OCI-LY7 (cell line): ENCODE measurements at regions not wholly inside any gene's neighbourhood (a gene's known extent, or its start where the extent isn't known, plus 50 kb on each side); places are given as distances from the start of the nearest gene placed in this dataset.

Experiments
- BruUV-seq: library from RNA; stranded (reverse); fragments of 400-500 nt; replicated peaks from 2 replicates; lab custom pipeline; 2021; lab: Mats Ljungman, UMichigan
- CTCF ChIA-PET: fragments of 300-600 bp; sonication (Branson Sonifier 250); formaldehyde crosslinking; loops from one replicate; lab custom pipeline; 2022; ENCODE audit warnings: antibody characterized with exemption; ENCODE audit not compliant: unreplicated experiment; lab: Charles Lee
- POLR2A ChIA-PET: fragments of 300-600 bp; sonication (Branson Sonifier 250); formaldehyde crosslinking; loops from one replicate; lab custom pipeline; 2022; ENCODE audit warnings: antibody characterized with exemption; lab: Charles Lee
- DNase-seq: peaks from one replicate; pipeline ENCODE4 v3.0.0-alpha.2; 2015; ENCODE audit warnings: low spot score
- H2AFZ ChIP-seq: fragments of 200-600 bp; sonication (generic), shearing (Covaris generic); 2 replicates; pipeline ENCODE4 v1.6.1; 2014; ENCODE audit warnings: mild to moderate bottlenecking, antibody characterized with exemption, low read length, moderate library complexity
- H3K27ac ChIP-seq: fragments of 200-600 bp; sonication (generic); 2 replicates; pipeline ENCODE4 v1.5.1; 2014; ENCODE audit warnings: mixed run types, low read depth, mild to moderate bottlenecking, moderate library complexity, low read length, inconsistent platforms; ENCODE audit not compliant: poor library complexity, severe bottlenecking
- H3K36me3 ChIP-seq: fragments of 200-600 bp; sonication (generic); 2 replicates; pipeline ENCODE4 v1.6.1; 2014; ENCODE audit warnings: mild to moderate bottlenecking, antibody characterized with exemption, low read length, moderate library complexity, mixed read lengths; ENCODE audit not compliant: insufficient read depth
- H3K4me1 ChIP-seq: fragments of 200-600 bp; sonication (generic); 2 replicates; pipeline ENCODE4 v1.5.1; 2014; ENCODE audit warnings: mild to moderate bottlenecking, low read length; ENCODE audit not compliant: insufficient read depth, poor library complexity, severe bottlenecking
- H3K4me2 ChIP-seq: fragments of 200-600 bp; sonication (generic); 2 replicates; pipeline ENCODE4 v1.6.1; 2014; ENCODE audit warnings: mild to moderate bottlenecking, low read length
- H3K4me3 ChIP-seq: fragments of 200-600 bp; sonication (generic); 2 replicates; pipeline ENCODE4 v1.5.1; 2014; ENCODE audit warnings: mild to moderate bottlenecking, low read depth, low read length; ENCODE audit not compliant: poor library complexity, severe bottlenecking
- H3K79me2 ChIP-seq: fragments of 200-600 bp; sonication (generic); 2 replicates; pipeline ENCODE4 v1.6.1; 2016; ENCODE audit warnings: low read depth, mild to moderate bottlenecking, low read length, moderate library complexity, mixed read lengths; ENCODE audit not compliant: insufficient read depth
- H3K9me2 ChIP-seq: fragments of 200-600 bp; sonication (generic); 2 replicates; pipeline ENCODE4 v1.6.1; 2016; ENCODE audit warnings: mild to moderate bottlenecking, low read length, mixed read lengths; ENCODE audit not compliant: insufficient read depth
- H3K9me3 ChIP-seq: fragments of 200-600 bp; sonication (generic); 2 replicates; pipeline ENCODE4 v1.6.1; 2014; ENCODE audit warnings: mild to moderate bottlenecking, mixed run types, low read length, mixed read lengths
- H4K20me1 ChIP-seq: fragments of 200-600 bp; sonication (generic); 2 replicates; pipeline ENCODE4 v1.6.1; 2014; ENCODE audit warnings: mild to moderate bottlenecking, antibody characterized with exemption, low read length, moderate library complexity, mixed read lengths; ENCODE audit not compliant: insufficient read depth
- CTCF ChIP-seq: fragments of 200-600 bp; sonication (generic); conservative IDR thresholded peaks from 2 replicates; pipeline ENCODE4 v1.5.1; 2014; ENCODE audit warnings: mild to moderate bottlenecking, antibody characterized with exemption, low read length, moderate library complexity, mixed read lengths
- EZH2phosphoT487 ChIP-seq: fragments of 200-600 bp; sonication (generic); IDR thresholded peaks from 2 replicates; pipeline ENCODE4 v1.6.1; 2018; ENCODE audit warnings: low read depth, borderline replicate concordance, mild to moderate bottlenecking, mixed run types, antibody characterized with exemption, low read length, moderate library complexity, mixed read lengths
- intact Hi-C: fragments of 100-400 bp; cut with micrococcal nuclease; formaldehyde crosslinking; loops from one replicate; pipeline ENCODE4 v1.10.0; 2022; ENCODE audit not compliant: unreplicated experiment

- intact Hi-C loops: loop anchor here (10.0 kb wide), 1 partner anchor 961 kb away; the partner anchor contains the start of gene MID1IP1
- TF ChIP-seq CTCF: no peak
- TF ChIP-seq EZH2phosphoT487: no peak
- Histone ChIP-seq H3K4me3 (peak overlapping the region; percentile 49), H3K9me2 (no peaks in the 10 kb centered on the region), H3K79me2 (no peaks in the 10 kb centered on the region), H3K4me1 (peaks cover 68% of the 10 kb centered on the region), H4K20me1 (no peaks in the 10 kb centered on the region), H3K27ac (peak overlapping the region; percentile 100), H3K36me3 (no peaks in the 10 kb centered on the region), H3K9me3 (0 out of 2 replicates have a peak, but pooled peaks cover 7% of the 10 kb centered on the region), H3K4me2 (peak overlapping the region; percentile 69), H2AFZ (peak overlapping the region; percentile 32; the same call in 1 of the 2 replicates)
- DNase-seq: peak; percentile 72
- ChIA-PET CTCF (no interaction called here), POLR2A (interaction anchor here (1.0 to 1.7 kb wide), 4 partner anchors 10 to 88 kb away, joined by 3 to 4 read pairs (median 3); no protein-coding TSS in a partner anchor)
- no TSS peak for BruUV-seq
Measured at GRCh38 chrX:39766085-39766726, 331.6 kb downstream of the BCOR start.

- 0 out of 2 replicates have a peak, but pooled peaks cover 6% of the 10 kb centered on the region for H3K9me3 ChIP-seq
- peaks cover 65% of the 10 kb centered on the region for H3K4me1 ChIP-seq
- peak overlapping the region; percentile 69 for H3K4me2 ChIP-seq
- H3K79me2 ChIP-seq: no peaks in the 10 kb centered on the region
- no TSS peak for BruUV-seq
- TF ChIP-seq CTCF (no peak), EZH2phosphoT487 (no peak)
- no peaks in the 10 kb centered on the region for H4K20me1 ChIP-seq
- peak overlapping the region; percentile 100 for H3K27ac ChIP-seq
- POLR2A ChIA-PET: interaction anchor here (1.0 to 1.7 kb wide), 3 partner anchors 9 to 87 kb away, joined by 3 to 4 read pairs (median 3); no protein-coding TSS in a partner anchor
- peak overlapping the region; percentile 32; the same call in 1 of the 2 replicates for H2AFZ ChIP-seq
- CTCF ChIA-PET: no interaction called here
- DNase-seq: no peak
- no peaks in the 10 kb centered on the region for H3K9me2 ChIP-seq
- H3K36me3 ChIP-seq: no peaks in the 10 kb centered on the region
- intact Hi-C loops: loop anchor here (10.0 kb wide), 1 partner anchor 962 kb away; the partner anchor contains the start of gene MID1IP1
- H3K4me3 ChIP-seq: peak overlapping the region; percentile 49
Measured at GRCh38 chrX:39766855-39767254, 330.9 kb downstream of the BCOR start.

- ChIA-PET CTCF (no interaction called here), POLR2A (interaction anchor here (1.1 to 1.7 kb wide), 2 partner anchors 9 to 16 kb away, joined by 3 to 4 read pairs; no protein-coding TSS in a partner anchor)
- Histone ChIP-seq H3K4me3 (no peak overlapping the region), H2AFZ (no peak overlapping the region), H3K27ac (no peak overlapping the region), H3K9me2 (no peaks in the 10 kb centered on the region), H3K4me2 (no peak overlapping the region), H4K20me1 (no peaks in the 10 kb centered on the region), H3K9me3 (no peaks in the 10 kb centered on the region), H3K79me2 (no peaks in the 10 kb centered on the region), H3K36me3 (no peaks in the 10 kb centered on the region), H3K4me1 (peaks cover 65% of the 10 kb centered on the region)
- intact Hi-C loops: loop anchor here (10.0 kb wide), 1 partner anchor 963 kb away; the partner anchor contains the start of gene MID1IP1
- BruUV-seq: no TSS peak
- no peak for TF ChIP-seq CTCF
- no peak for TF ChIP-seq EZH2phosphoT487
- no peak for DNase-seq
Measured at GRCh38 chrX:39767446-39767845, 330.3 kb downstream of the BCOR start.
